ENCODE measurements at regions not wholly inside any gene's neighbourhood (a gene's known extent, or its start where the extent isn't known, plus 50 kb on each side); places are given as distances from the start of the nearest gene placed in this dataset.
A peak's percentile ranks its signal among the peaks of the same experiment; 100 is the strongest.
"Not testable (repeated sequence)": the region's sequence is repeated elsewhere in the genome, so short reads cannot be mapped to it uniquely, and the experiment has no call there.

- no peak for DNase-seq (ENCODE audit: low read depth)
Observed at GRCh38 chr7:121499624-121500023, 103.5 kb upstream of the FAM3C start.

GRCh38 chr7:121498816-121499215, 102.7 kb upstream of the FAM3C start:
- no peak for DNase-seq (ENCODE audit: low read depth)

GRCh38 chr7:121497545-121497944, 101.4 kb upstream of the FAM3C start:
- not testable (repeated sequence) for DNase-seq (ENCODE audit: low read depth)

DNA sequence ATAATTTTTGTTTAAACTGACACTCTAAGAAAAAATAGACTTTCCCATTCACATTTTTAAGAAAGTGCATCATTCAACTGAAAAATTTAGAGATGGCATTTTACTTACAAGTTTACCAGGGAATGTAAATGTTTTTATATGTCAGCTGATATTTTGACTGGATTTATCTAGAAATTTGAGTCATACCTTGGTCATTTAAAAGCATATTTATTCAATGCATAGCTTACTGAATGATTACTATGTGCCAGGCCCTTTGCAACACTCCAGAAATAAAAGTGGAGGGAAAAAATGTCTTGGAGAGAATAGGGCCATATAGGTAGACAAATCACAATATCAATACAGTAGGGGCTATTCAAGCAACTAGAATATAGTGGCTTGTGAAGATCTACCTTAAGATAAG, 98.4 kb upstream of the FAM3C start:
- DNase-seq (ENCODE audit: low read depth) = no peak

DNA sequence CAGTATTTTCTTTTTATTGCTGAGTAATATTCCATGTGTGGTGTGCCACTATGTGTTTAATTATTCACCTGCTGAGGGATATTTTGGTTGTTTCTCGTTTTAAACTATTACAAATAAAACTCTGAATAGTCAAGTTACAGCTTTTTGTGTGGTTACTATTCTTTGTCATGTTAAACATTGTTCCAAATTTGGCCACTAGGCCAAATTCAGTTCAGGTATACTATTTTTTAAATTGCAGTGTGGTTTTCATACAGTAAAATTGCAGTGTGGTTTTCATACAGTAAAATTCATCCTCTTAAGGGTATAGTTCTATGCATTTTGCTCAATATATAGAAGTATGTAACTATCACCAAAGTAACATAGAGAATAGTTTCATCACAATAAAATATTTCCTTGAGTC, 97.4 kb upstream of the FAM3C start:
- no peak for DNase-seq (ENCODE audit: low read depth)

- DNase-seq (ENCODE audit: low read depth) = no peak
Observed at GRCh38 chr7:121490309-121490708, 94.2 kb upstream of the FAM3C start.

DNA sequence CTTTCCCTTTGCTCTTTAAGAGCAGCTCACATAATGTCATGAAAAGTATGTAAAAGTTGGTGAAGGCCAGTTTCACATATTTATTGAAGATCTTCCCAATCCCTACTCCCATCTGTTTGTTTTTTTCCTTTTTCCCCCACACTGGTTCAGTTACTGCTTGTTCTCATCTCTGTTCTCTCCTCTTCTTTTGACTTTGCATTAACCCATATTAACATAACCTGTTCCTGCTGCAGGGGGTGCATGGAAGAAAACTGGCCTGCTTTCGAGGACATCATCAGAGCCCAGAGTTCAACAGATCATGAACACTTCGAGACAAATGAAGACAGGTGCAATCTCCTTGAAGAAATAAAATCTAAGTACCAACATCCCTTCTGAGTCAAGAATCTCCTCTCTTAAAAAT, 93.3 kb upstream of the FAM3C start:
- no peak for DNase-seq (ENCODE audit: low read depth)

DNA sequence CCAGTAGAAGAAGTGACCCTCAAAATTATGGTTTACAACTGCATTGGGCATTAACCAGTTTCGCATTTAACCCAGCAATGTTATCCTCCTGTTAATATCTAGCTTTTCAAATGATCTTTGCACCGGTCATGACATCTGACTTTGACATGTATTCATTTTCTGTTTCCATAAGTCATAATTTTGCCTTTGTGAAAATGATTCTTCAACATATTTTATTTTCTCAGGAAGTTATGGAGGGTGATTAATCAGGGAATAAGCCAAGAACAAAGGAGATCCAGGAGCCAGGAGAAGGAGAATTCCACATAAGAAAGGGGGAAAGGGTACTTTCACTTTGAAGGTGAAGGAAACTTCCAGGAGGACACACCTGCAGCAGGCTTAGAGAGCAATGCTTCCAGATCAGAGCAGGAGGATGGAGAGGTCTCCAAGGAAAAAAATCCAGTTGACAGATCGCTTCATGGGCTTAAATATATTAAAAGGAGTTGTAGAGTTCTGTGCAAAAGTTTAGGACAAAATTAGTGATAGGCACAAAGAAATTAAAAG, 92.1 kb upstream of the FAM3C start:
- DNase-seq (ENCODE audit: low read depth) = no peak

GRCh38 chr7:121486590-121486989, 90.5 kb upstream of the FAM3C start:
- no peak for DNase-seq (ENCODE audit: low read depth)

GRCh38 chr7:121485467-121486243, 89.5 kb upstream of the FAM3C start:
- DNase-seq (ENCODE audit: low read depth) = peak; percentile 11

DNA sequence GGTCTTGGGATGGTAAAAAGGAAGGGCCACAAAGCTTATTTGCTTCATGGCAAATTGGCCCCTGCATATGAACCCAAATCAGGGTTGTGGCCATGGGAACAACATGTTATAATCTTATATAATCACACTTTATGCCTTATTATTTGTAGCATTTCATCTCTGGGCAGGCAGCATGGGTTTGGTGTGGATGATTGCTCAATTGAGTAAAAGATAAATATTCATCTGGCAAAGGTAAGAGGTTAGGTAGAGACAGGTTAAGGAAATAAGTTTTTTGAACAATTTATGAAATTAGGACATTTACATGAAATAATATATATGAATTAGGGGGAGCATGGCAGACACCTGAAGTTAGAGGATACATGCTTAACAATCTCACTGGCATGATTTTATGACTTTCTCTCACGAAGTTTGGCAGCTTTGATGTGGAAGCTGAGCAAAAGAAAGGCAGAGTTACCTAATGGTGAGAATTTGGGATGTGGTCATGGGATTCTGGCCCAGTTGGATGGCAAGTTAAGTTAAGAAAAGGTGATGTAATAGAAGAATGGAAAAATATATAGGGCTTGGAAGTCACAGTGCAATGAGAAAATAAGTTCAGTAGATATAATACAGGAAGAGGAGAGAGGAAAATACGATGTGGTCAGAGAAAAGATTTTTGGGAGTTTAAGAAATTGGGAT, 88.1 kb upstream of the FAM3C start:
- DNase-seq (ENCODE audit: low read depth) = no peak

DNA sequence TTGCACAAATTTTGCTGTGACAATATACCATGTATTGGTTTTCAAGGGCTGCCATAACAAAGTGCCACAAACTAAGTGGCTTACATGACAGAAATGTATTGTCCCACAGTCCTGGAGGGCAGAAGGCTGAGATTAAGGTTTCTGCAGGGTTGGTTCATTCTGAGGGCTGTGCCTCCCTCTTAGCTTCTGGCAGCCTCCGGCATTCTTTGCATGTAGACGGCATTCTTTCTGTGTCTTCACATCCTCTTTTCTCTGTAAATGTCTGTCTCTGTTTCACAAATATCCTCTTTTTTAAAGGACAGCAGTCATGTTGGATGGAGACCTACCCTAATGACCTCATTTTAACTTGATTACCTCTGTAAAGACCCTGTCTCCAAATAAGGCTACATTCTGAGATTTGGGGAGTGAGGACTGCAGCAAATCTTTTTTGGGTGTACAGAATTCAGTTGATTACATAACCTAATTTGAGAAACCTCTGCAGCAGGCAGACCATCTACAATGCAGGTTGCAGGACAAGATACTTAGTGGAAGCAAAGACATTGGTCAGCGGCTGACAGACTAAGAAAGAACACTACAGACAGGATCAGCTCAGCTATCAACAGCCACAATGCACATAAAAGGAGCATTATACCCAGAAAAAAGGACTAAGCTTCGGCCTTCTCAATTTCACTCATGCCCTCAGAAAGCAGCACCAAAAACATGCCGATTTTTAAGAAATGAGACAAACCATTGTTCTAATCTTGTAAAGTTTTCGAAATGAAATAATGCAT, 84.6 kb upstream of the FAM3C start:
- DNase-seq (ENCODE audit: low read depth) = no peak

GRCh38 chr7:121480058-121480457, 84.0 kb upstream of the FAM3C start:
- DNase-seq (ENCODE audit: low read depth) = no peak

DNA sequence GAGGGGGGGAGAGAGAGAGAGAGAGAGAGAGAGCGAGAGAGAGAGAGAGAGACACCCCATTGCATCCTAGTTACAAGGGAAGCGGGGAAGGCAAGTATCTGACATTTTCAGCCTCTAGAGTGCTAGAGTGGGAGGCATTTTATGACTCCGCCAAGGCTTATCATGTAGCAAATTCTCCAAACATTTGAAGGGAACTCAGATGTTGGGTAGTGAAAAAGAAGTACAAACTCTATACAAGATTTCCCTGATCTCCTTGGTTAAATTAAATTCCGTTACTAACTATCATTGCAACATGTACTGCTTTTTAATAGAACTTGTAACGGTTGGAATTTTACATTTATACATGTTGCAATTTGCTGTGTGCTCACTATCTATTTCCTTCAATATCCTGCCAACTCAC, 83.4 kb upstream of the FAM3C start:
- DNase-seq (ENCODE audit: low read depth) = no peak

DNA sequence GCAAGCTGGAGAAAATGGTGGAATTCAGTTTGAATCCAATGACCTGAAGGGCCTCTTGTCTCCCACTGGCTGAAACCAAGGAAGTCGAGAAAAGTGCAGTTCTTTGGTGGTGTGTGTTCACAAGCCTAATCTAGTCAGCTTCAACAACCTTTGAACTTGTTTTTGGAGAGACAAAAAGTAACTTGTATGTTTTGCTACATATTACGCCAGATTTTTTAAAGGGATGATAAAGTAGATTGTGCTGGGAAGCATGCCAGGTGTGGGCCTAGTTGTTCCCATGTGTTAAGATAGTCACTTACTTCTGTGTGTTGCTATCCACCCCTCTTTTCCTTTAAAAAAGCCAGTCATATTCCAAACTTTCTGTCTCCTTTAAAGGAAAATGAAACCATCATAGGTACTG, 79.7 kb upstream of the FAM3C start:
- DNase-seq (ENCODE audit: low read depth) = no peak

DNA sequence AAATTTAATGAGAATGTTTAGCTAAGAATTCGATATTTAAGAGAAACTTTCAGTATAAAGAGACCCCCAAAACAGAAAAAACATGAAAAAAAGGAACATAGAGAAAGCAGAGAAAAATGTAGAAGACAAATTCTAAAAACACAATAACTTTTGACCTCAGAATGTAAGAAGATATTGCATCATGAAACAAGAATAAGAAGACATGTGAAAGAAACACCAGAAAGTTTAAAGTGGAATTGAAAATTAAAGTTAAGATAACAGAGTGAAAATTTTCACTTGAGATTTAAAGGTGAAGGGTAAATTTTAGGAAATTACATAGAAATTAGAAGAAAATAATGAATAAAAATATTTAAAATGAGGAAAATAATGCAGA, 78.2 kb upstream of the FAM3C start:
- no peak for DNase-seq (ENCODE audit: low read depth)

GRCh38 chr7:121473645-121474300, 77.7 kb upstream of the FAM3C start:
- DNase-seq (ENCODE audit: low read depth) = peak; percentile 12

GRCh38 chr7:121466455-121466854, 70.3 kb upstream of the FAM3C start:
- no peak for DNase-seq (ENCODE audit: low read depth)

- peak; percentile 44 for DNase-seq (ENCODE audit: low read depth)
Observed at GRCh38 chr7:121459148-121459547, 63.0 kb upstream of the FAM3C start.

GRCh38 chr7:121456785-121457359, 60.8 kb upstream of the FAM3C start:
- peak; percentile 43 for DNase-seq (ENCODE audit: low read depth)

GRCh38 chr7:121456015-121456414, 59.9 kb upstream of the FAM3C start:
- DNase-seq (ENCODE audit: low read depth) = no peak
